ENCODE measurements at regions not wholly inside any gene's neighbourhood (a gene's known extent, or its start where the extent isn't known, plus 50 kb on each side); places are given as distances from the start of the nearest gene placed in this dataset.
A peak's percentile ranks its signal among the peaks of the same experiment; 100 is the strongest.

DNA sequence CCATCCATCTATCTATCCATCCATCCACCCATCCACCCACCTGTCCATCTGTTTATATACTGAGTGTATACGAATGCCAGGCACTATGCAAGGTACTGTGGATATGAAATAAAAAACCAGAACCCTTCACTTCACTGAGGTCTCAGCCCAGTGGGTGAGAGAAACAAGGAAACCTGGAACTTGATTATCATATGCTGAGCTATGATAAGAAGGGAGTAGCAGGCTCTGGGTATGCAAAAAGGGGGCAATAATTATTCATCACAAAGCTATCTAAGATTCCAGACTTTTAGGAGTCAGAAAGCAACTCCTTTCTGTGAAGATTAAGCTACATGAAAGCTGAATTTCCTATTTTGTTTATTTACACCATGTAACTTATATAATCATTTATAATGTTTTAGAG lies 327.7 kb upstream of the IL12A start:
- Histone ChIP-seq H3K27me3 (ENCODE audit: control insufficient read depth, insufficient read depth, low read length) (no peaks in the 10 kb centered on the region), H3K4me3 (ENCODE audit: low read length) (no peak overlapping the region), H3K27ac (ENCODE audit: low read length) (no peak overlapping the region), H3K4me1 (ENCODE audit: control insufficient read depth, insufficient read depth, low read length) (no peaks in the 10 kb centered on the region), H3K36me3 (ENCODE audit: control insufficient read depth, insufficient read depth, low read length) (no peaks in the 10 kb centered on the region), H3K9me3 (replicated peaks; ENCODE audit: control insufficient read depth, low read depth, low read length) (peaks cover 2% of the 10 kb centered on the region)
- WGBS (ENCODE audit: insufficient coverage), result no CpG with 5 or more reads among the region's 1 CpG
- no peak for DNase-seq

DNA sequence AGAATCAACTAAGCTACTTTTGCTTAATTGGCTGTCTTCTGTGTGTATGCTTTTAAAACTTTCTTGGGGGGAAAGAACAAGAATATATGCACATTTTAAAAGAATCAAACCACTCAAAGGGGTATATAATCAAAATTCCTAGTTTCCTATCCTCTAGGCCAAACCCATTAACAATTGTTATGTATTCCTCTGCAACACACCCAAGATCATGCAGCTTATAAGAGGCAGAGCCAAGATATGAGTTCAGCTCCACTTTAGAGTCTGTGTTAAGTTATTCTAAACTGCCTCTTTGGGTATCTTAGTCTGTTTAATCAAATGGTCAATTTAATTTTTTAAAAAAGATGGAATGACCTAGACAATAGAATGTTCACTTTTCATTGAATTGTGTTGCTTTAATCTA lies 326.1 kb upstream of the IL12A start:
- DNase-seq, result no peak
- Histone ChIP-seq H3K27me3 (ENCODE audit: control insufficient read depth, insufficient read depth, low read length) (no peaks in the 10 kb centered on the region), H3K4me3 (ENCODE audit: low read length) (no peak overlapping the region), H3K36me3 (ENCODE audit: control insufficient read depth, insufficient read depth, low read length) (no peaks in the 10 kb centered on the region), H3K27ac (ENCODE audit: low read length) (no peak overlapping the region), H3K9me3 (replicated peaks; ENCODE audit: control insufficient read depth, low read depth, low read length) (peaks cover 2% of the 10 kb centered on the region), H3K4me1 (ENCODE audit: control insufficient read depth, insufficient read depth, low read length) (no peaks in the 10 kb centered on the region)

DNA sequence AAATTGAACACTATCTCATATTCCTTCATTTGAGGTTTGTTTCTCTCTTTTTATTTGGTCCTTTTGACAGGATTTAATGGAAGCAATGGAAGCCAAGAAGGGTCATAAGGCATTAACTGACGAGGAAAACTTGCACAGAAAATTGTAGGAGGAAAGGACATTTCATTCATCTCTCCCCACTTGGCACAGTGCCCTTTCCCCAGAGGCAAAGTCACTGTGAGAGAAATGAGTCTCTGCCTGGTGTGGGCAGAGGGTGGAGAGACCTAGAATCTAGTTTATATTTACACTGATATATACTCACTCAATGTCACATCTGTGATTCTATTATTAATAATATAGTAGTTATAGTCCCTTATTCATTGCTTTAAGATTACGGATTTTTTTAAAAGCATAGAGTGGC lies 324.6 kb upstream of the IL12A start:
- H3K27ac ChIP-seq (ENCODE audit: low read length), result no peak overlapping the region
- H3K9me3 ChIP-seq (replicated peaks; ENCODE audit: control insufficient read depth, low read depth, low read length), result peaks cover 2% of the 10 kb centered on the region
- H3K4me1 ChIP-seq (ENCODE audit: control insufficient read depth, insufficient read depth, low read length), result no peaks in the 10 kb centered on the region
- peak; percentile 2 for DNase-seq
- H3K27me3 ChIP-seq (ENCODE audit: control insufficient read depth, insufficient read depth, low read length), result no peaks in the 10 kb centered on the region
- no peak overlapping the region for H3K4me3 ChIP-seq (ENCODE audit: low read length)
- WGBS (ENCODE audit: insufficient coverage), result no CpG with 5 or more reads among the region's 2 CpGs
- no peaks in the 10 kb centered on the region for H3K36me3 ChIP-seq (ENCODE audit: control insufficient read depth, insufficient read depth, low read length)

DNA sequence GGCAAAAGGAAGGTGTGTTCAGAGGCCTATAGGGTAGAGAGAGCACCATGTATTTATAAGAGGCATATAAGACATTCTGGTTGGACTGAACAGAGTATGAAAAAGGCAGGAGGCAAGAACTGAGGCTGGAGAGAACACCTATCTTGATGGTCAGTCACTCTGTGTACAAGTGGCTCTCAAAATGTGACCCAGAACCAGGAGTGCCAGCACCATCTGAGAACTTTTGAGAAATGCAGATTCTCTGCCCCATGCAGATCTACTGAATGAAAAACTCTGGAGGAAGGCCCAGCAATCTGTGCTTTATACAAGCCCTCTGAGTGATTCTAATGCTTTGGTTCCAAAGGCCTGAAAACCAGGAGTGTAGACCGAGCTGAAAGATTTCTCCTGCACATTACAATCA lies 324.0 kb upstream of the IL12A start:
- DNase-seq, result no peak
- H3K27me3 ChIP-seq (ENCODE audit: control insufficient read depth, insufficient read depth, low read length), result no peaks in the 10 kb centered on the region
- no CpG with 5 or more reads among the region's 1 CpG for WGBS (ENCODE audit: insufficient coverage)
- H3K36me3 ChIP-seq (ENCODE audit: control insufficient read depth, insufficient read depth, low read length), result no peaks in the 10 kb centered on the region
- no peak overlapping the region for H3K4me3 ChIP-seq (ENCODE audit: low read length)
- H3K27ac ChIP-seq (ENCODE audit: low read length), result no peak overlapping the region
- H3K4me1 ChIP-seq (ENCODE audit: control insufficient read depth, insufficient read depth, low read length), result no peaks in the 10 kb centered on the region
- H3K9me3 ChIP-seq (replicated peaks; ENCODE audit: control insufficient read depth, low read depth, low read length), result peaks cover 2% of the 10 kb centered on the region

DNA sequence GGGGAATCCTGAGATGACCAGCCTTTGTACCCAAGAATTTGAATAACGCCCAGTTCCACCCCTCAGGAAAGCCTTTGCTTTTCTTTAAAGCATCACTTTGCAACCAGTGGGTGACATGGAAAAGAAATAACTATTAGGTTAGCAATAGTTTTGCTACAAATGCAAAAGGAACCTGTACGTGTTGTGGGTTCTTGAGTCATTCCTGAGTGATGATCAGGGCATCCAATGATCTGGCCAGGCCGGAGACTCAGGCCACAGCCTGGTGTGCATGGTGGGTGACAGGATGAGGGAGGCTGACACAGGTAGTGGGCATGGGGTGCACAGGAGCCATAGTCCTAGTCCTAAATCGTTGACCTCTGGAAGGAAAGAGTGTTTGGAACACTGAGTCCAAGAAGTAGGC lies 321.4 kb upstream of the IL12A start:
- H3K27ac ChIP-seq (ENCODE audit: low read length), result no peak overlapping the region
- no peaks in the 10 kb centered on the region for H3K4me1 ChIP-seq (ENCODE audit: control insufficient read depth, insufficient read depth, low read length)
- no peak overlapping the region for H3K4me3 ChIP-seq (ENCODE audit: low read length)
- no peaks in the 10 kb centered on the region for H3K36me3 ChIP-seq (ENCODE audit: control insufficient read depth, insufficient read depth, low read length)
- peaks cover 1% of the 10 kb centered on the region for H3K9me3 ChIP-seq (replicated peaks; ENCODE audit: control insufficient read depth, low read depth, low read length)
- DNase-seq, result no peak
- 83% methylated on average over 3 of the region's 4 CpGs for WGBS (ENCODE audit: insufficient coverage)
- H3K27me3 ChIP-seq (ENCODE audit: control insufficient read depth, insufficient read depth, low read length), result no peaks in the 10 kb centered on the region

DNA sequence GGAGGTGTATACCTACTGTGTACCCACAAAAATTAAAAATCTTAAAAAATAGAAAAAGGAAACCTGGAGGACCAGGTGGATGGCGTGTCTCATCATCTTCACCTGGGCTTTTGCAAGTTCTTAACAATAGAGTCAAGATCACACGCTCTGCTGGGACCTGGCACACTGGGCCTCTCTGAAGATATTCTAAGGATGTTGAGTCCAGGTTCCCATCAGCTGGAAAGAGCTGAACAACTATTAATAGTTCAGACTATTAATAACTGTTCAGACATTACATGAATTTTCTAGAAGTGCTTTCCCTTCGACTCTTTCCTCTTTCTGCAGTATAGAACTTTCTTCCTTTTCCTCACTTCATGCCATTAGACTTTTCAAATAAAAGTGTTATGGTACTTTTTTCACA lies 320.2 kb upstream of the IL12A start:
- Histone ChIP-seq H3K4me3 (ENCODE audit: low read length) (no peak overlapping the region), H3K4me1 (ENCODE audit: control insufficient read depth, insufficient read depth, low read length) (no peaks in the 10 kb centered on the region), H3K9me3 (replicated peaks; ENCODE audit: control insufficient read depth, low read depth, low read length) (no peaks in the 10 kb centered on the region), H3K36me3 (ENCODE audit: control insufficient read depth, insufficient read depth, low read length) (no peaks in the 10 kb centered on the region), H3K27me3 (ENCODE audit: control insufficient read depth, insufficient read depth, low read length) (no peaks in the 10 kb centered on the region), H3K27ac (ENCODE audit: low read length) (peak overlapping the region; percentile 29)
- 100% methylated on average over 1 of the region's 3 CpGs for WGBS (ENCODE audit: insufficient coverage)
- DNase-seq, result peak; percentile 2

DNA sequence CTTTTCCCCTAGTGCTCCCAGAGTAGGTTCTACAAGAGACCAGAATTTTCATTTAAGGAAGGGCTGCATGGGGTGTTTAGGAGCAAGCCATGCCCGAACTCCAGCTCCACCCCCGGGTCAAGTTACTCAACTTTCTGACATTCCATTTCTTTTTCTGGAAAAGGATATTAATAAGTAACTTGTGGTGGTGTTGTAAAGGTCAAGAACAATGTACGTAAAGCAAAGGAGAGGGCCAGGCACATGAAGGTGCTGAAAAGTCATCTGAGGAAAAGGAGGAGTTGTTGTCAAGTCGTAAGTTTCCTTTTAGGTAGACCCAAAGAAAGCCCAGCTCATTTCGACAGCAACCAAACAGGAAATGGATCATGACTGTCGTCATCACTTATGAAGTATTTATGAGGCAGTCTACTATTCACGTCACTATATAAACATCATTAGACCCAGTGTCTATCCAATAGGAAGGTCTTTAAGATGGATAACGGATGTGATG lies 319.6 kb upstream of the IL12A start:
- no peaks in the 10 kb centered on the region for H3K27me3 ChIP-seq (ENCODE audit: control insufficient read depth, insufficient read depth, low read length)
- H3K4me1 ChIP-seq (ENCODE audit: control insufficient read depth, insufficient read depth, low read length), result no peaks in the 10 kb centered on the region
- H3K36me3 ChIP-seq (ENCODE audit: control insufficient read depth, insufficient read depth, low read length), result no peaks in the 10 kb centered on the region
- peak; percentile 12 for DNase-seq
- 67% methylated on average over 1 of the region's 8 CpGs for WGBS (ENCODE audit: insufficient coverage)
- no peak overlapping the region for H3K27ac ChIP-seq (ENCODE audit: low read length)
- no peak overlapping the region for H3K4me3 ChIP-seq (ENCODE audit: low read length)
- no peaks in the 10 kb centered on the region for H3K9me3 ChIP-seq (replicated peaks; ENCODE audit: control insufficient read depth, low read depth, low read length)

DNA sequence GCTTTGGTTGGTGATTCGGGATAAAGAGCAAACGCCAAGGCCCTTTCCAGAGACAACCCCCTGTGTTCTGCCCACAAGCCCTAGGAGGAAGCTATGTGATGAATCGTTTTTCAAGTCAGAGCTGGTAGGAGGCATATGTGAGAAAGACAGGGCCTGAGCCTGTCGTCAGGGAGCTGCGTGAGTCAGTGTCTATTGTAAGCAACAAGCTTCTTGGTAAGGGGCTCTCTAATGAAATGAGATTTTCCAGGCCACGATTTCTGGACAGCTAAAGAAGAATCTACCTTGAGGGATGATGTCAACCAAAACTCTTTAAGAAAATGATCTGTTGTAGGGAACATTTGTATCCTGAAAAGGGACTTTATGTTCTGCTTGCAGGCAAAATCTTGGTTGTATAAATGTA lies 318.9 kb upstream of the IL12A start:
- 64% methylated on average over 5 of the region's 6 CpGs for WGBS (ENCODE audit: insufficient coverage)
- Histone ChIP-seq H3K9me3 (replicated peaks; ENCODE audit: control insufficient read depth, low read depth, low read length) (no peaks in the 10 kb centered on the region), H3K27ac (ENCODE audit: low read length) (no peak overlapping the region), H3K27me3 (ENCODE audit: control insufficient read depth, insufficient read depth, low read length) (no peaks in the 10 kb centered on the region), H3K4me3 (ENCODE audit: low read length) (no peak overlapping the region), H3K4me1 (ENCODE audit: control insufficient read depth, insufficient read depth, low read length) (no peaks in the 10 kb centered on the region), H3K36me3 (ENCODE audit: control insufficient read depth, insufficient read depth, low read length) (no peaks in the 10 kb centered on the region)
- no peak for DNase-seq

DNA sequence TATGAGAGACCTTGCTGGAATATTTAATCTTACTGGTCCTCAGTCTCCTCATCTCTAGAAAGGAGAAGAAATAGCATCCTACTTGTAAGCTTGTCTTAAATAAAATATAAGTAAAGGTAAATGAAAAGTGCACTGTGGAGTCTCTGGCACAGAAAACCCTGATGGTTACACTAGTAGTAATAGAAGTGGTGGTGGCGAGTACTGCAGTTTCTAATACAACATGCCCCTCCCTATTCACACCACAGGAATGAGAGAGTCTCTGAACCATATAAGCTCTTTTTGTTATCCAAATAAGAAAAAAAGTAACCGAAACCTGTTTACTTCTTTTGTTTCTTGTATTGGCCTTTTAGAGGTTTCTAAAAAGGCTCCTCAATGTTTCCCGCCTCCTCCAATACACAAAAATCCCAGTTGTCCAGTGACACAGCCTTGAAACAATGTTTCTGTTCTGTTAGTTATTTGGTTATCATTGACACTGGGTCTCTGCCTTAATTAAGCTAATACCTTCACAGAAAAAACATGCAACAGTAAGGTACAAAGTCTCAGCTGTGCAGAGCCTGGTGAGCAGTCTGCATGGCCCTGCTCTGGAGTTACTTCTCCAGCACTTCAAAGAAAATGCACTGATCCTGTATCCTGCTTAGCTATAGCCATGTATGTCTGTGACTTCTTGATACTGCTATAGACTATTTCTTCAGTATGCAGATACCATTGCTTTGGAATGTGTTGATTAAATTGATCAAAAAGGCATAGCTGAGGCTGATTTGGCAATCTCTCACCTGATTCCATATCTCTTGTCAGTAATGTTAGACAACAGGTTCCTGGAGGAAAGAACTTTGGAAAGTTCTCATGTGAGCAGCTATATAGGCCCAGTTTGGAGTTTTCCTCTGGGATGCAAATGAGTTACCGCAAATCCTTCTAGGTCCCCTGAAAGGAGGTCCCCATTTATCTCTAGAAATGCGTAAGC lies 315.6 kb upstream of the IL12A start:
- Histone ChIP-seq H3K27ac (ENCODE audit: low read length) (no peak overlapping the region), H3K36me3 (ENCODE audit: control insufficient read depth, insufficient read depth, low read length) (no peaks in the 10 kb centered on the region), H3K27me3 (ENCODE audit: control insufficient read depth, insufficient read depth, low read length) (no peaks in the 10 kb centered on the region), H3K9me3 (replicated peaks; ENCODE audit: control insufficient read depth, low read depth, low read length) (no peaks in the 10 kb centered on the region), H3K4me3 (ENCODE audit: low read length) (no peak overlapping the region), H3K4me1 (ENCODE audit: control insufficient read depth, insufficient read depth, low read length) (no peaks in the 10 kb centered on the region)
- WGBS (ENCODE audit: insufficient coverage), result no CpG with 5 or more reads among the region's 5 CpGs
- DNase-seq, result no peak

DNA sequence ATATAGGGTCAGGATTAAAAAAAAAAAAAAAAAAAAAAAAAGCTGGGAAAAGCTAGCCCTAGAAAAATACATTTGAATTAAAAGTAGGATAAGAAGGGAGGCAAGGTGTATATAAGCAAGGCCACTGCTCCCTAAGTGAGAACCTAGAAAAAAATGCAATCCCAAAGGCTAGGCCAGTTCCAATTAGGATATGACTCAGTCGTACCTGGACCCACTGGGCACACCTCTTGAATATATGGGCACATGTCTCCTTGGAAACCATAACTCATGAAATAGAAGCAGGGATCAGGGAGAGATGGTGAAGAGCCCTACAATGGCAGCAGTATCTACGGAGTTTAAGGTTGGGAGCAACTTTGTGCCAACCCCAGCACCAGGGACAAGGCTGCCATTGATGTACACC lies 314.1 kb upstream of the IL12A start:
- no peaks in the 10 kb centered on the region for H3K36me3 ChIP-seq (ENCODE audit: control insufficient read depth, insufficient read depth, low read length)
- WGBS (ENCODE audit: insufficient coverage), result 67% methylated on average over 1 of the region's 2 CpGs
- no peak for DNase-seq

More for the DNA sequence above, 314.1 kb upstream of the IL12A start:
- Histone ChIP-seq H3K27ac (ENCODE audit: low read length) (no peak overlapping the region), H3K4me3 (ENCODE audit: low read length) (no peak overlapping the region), H3K27me3 (ENCODE audit: control insufficient read depth, insufficient read depth, low read length) (no peaks in the 10 kb centered on the region), H3K4me1 (ENCODE audit: control insufficient read depth, insufficient read depth, low read length) (no peaks in the 10 kb centered on the region), H3K9me3 (replicated peaks; ENCODE audit: control insufficient read depth, low read depth, low read length) (no peaks in the 10 kb centered on the region)

Measured in muscle of leg (tissue), 3 donors.